Gastroesophageal sphincter (tissue), 3 donors: ENCODE measurements at regions not wholly inside any gene's neighbourhood (a gene's known extent, or its start where the extent isn't known, plus 50 kb on each side); places are given as distances from the start of the nearest gene placed in this dataset.

Experiments
- CTCF ChIP-seq, 4 experiments: fragments of 200-600 bp in 2 of 4; fragments of 450-650 bp in 2 of 4; sonication (generic) in 1 of 4; IDR thresholded peaks; one replicate each; pipeline ENCODE4 v1.5.1; 2017 to 2019; ENCODE audit warnings: antibody characterized with exemption in 4 of 4, mild to moderate bottlenecking in 2 of 4, moderate library complexity in 2 of 4
- EP300 ChIP-seq: sonication (generic); formaldehyde crosslinking; IDR thresholded peaks from one replicate; pipeline ENCODE4 v1.6.1; 2017; ENCODE audit warnings: antibody characterized with exemption, mild to moderate bottlenecking
- POLR2A ChIP-seq, 2 donors: fragments of 450-650 bp; IDR thresholded peaks; one replicate each; pipeline ENCODE4 v1.6.1; 2017; ENCODE audit warnings: antibody characterized with exemption in 2 of 2, mild to moderate bottlenecking in 2 of 2, moderate library complexity in 1 of 2
- POLR2AphosphoS5 ChIP-seq: sonication (generic); formaldehyde crosslinking; IDR thresholded peaks from one replicate; pipeline ENCODE4 v1.6.1; 2017; ENCODE audit warnings: antibody characterized with exemption

DNA sequence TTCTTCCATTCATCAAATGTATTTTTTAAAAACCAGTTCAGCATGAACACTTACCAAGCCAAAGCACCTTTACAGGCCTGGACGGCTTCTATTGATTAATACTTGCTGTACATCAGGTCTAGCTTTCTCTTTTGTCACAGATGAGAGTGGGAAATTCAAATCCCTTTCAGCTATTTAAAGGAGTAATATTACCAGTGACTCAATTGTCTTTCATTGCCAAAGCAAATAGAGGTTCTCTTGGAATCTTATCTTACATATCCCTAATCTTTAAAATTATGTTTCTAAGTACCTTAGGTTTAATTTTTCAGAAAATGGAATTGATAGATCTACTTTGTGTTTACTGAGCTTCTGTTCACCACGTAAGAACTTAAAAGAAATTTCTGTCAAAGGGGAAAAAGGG lies 922.9 kb downstream of the NSUN3 start:
- TF ChIP-seq CTCF (IDR thresholded peaks at IDR 0.05) (no peak), POLR2AphosphoS5 (no peak), EP300 (no peak), POLR2A (IDR thresholded peaks at IDR 0.05) (no peak)
